CD14-positive monocyte (primary cell): ENCODE measurements at regions not wholly inside any gene's neighbourhood (a gene's known extent, or its start where the extent isn't known, plus 50 kb on each side); places are given as distances from the start of the nearest gene placed in this dataset.

Experiments
- DNase-seq, 3 donors: peaks; one replicate each; pipeline ENCODE4 v3.0.0-alpha.2; 2011 to 2022
- H2AFZ ChIP-seq: 2 replicates; pipeline ENCODE4 v1.6.0; 2012; ENCODE audit warnings: mild to moderate bottlenecking, low read depth, low read length, inconsistent platforms; ENCODE audit not compliant: insufficient read depth, poor library complexity, severe bottlenecking
- H3K27ac ChIP-seq, 2 donors: 1 replicate in 1 of 2; 2 replicates in 1 of 2; pipeline ENCODE4 v1.5.1; 2012 to 2013; ENCODE audit warnings: low read length in 2 of 2, control low read depth in 1 of 2, inconsistent platforms in 1 of 2, low read depth in 1 of 2, mild to moderate bottlenecking in 1 of 2
- H3K27me3 ChIP-seq, 2 donors: one replicate each; pipeline versions ENCODE4 v1.6.0 to v1.6.1; 2011 to 2013; ENCODE audit warnings: low read length in 2 of 2; ENCODE audit not compliant: control insufficient read depth in 2 of 2, insufficient read depth in 2 of 2
- H3K36me3 ChIP-seq, 2 donors: replicated peaks in 1 of 2; 1 replicate in 1 of 2; 2 replicates in 1 of 2; pipeline versions ENCODE4 v1.5.1 to v1.6.1; 2012 to 2013; ENCODE audit warnings: low read length in 2 of 2, control low read depth in 1 of 2, inconsistent platforms in 1 of 2, mild to moderate bottlenecking in 1 of 2; ENCODE audit not compliant: insufficient read depth in 2 of 2, control insufficient read depth in 1 of 2
- H3K4me1 ChIP-seq, 2 donors: 1 replicate in 1 of 2; 2 replicates in 1 of 2; pipeline versions ENCODE4 v1.5.1 to v1.6.1; 2012 to 2013; ENCODE audit warnings: low read length in 2 of 2, control low read depth in 1 of 2, inconsistent platforms in 1 of 2, mild to moderate bottlenecking in 1 of 2, moderate library complexity in 1 of 2; ENCODE audit not compliant: insufficient read depth in 2 of 2, control insufficient read depth in 1 of 2
- H3K4me2 ChIP-seq: replicated peaks from 2 replicates; pipeline ENCODE3; 2012; ENCODE audit warnings: low read length, moderate library complexity, mild to moderate bottlenecking; ENCODE audit not compliant: poor library complexity, severe bottlenecking; ENCODE audit errors: extremely low read depth
- H3K4me3 ChIP-seq, 3 experiments: fragments of 200-600 bp in 1 of 3; sonication (generic) in 1 of 3; replicated peaks in 1 of 3; 1 replicate in 2 of 3; 2 replicates in 1 of 3; pipeline ENCODE4 v1.5.1; 2011 to 2013; ENCODE audit warnings: low read length in 3 of 3, mild to moderate bottlenecking in 3 of 3, control low read depth in 2 of 3, low read depth in 2 of 3, inconsistent platforms in 1 of 3, moderate library complexity in 1 of 3
- H3K79me2 ChIP-seq: 2 replicates; pipeline ENCODE4 v1.6.0; 2012; ENCODE audit warnings: mild to moderate bottlenecking, control low read depth, inconsistent platforms, low read length, moderate library complexity; ENCODE audit not compliant: insufficient read depth
- H3K9ac ChIP-seq: 2 replicates; pipeline ENCODE4 v1.6.0; 2017; ENCODE audit warnings: low read length, mild to moderate bottlenecking; ENCODE audit not compliant: insufficient read depth, poor library complexity, severe bottlenecking
- H3K9me3 ChIP-seq, 2 donors: replicated peaks in 1 of 2; 1 replicate in 1 of 2; 2 replicates in 1 of 2; pipeline versions ENCODE4 v1.5.1 to v1.6.1; 2012 to 2013; ENCODE audit warnings: low read length in 2 of 2, control low read depth in 1 of 2; ENCODE audit not compliant: control insufficient read depth in 1 of 2, insufficient read depth in 1 of 2
- H4K20me1 ChIP-seq: 2 replicates; pipeline ENCODE4 v1.6.0; 2012; ENCODE audit warnings: mild to moderate bottlenecking, low read length, control low read depth, moderate library complexity; ENCODE audit not compliant: insufficient read depth
- H3K27ac Mint-ChIP-seq, 7 donors: one replicate each; pipeline ENCODE4 v1.8.0; 2020; ENCODE audit warnings: mild to moderate bottlenecking in 7 of 7, mixed read lengths in 7 of 7, moderate library complexity in 6 of 7, inconsistent platforms in 2 of 7
- H3K27me3 Mint-ChIP-seq, 3 donors: one replicate each; pipeline ENCODE4 v1.8.0; 2021 to 2022; ENCODE audit warnings: low read depth in 3 of 3, mild to moderate bottlenecking in 3 of 3, mixed read lengths in 3 of 3, moderate library complexity in 3 of 3, inconsistent platforms in 1 of 3
- H3K36me3 Mint-ChIP-seq, 2 donors: one replicate each; pipeline ENCODE4 v1.8.0; 2020; ENCODE audit warnings: mixed read lengths in 2 of 2, inconsistent platforms in 1 of 2, mild to moderate bottlenecking in 1 of 2
- H3K4me1 Mint-ChIP-seq: one replicate; pipeline ENCODE4 v1.8.0; 2020; ENCODE audit warnings: mild to moderate bottlenecking, mixed read lengths
- H3K4me3 Mint-ChIP-seq, 2 donors: one replicate each; pipeline ENCODE4 v1.8.0; 2020; ENCODE audit warnings: mild to moderate bottlenecking in 2 of 2, mixed read lengths in 2 of 2, moderate library complexity in 1 of 2
- H3K9me3 Mint-ChIP-seq, 7 donors: one replicate each; pipeline ENCODE4 v1.8.0; 2020 to 2022; ENCODE audit warnings: mixed read lengths in 7 of 7, mild to moderate bottlenecking in 6 of 7, moderate library complexity in 6 of 7, inconsistent platforms in 2 of 7
- CTCF ChIP-seq: fragments of 200-600 bp; IDR thresholded peaks from one replicate; pipeline ENCODE4 v1.8.0; 2022; ENCODE audit warnings: antibody characterized with exemption, mild to moderate bottlenecking
- WGBS: methylation state at CpG from one replicate; pipeline ENCODE4 v1.1.5; 2013; ENCODE audit warnings: missing lambda C conversion rate; ENCODE audit not compliant: insufficient coverage; 5-methylcytosine and 5-hydroxymethylcytosine counted together
- intact Hi-C, 2 donors: fragments of 100-400 bp; cut with micrococcal nuclease; formaldehyde crosslinking; loops; one replicate each; pipeline versions ENCODE4 v1.15.0 to v1.15.1; 2023

GRCh38 chr10:6980353-6980752 lies 400.3 kb upstream of the PRKCQ start:
- Mint-ChIP-seq H3K27me3 (peaks cover 0 to 2% (median 0%) of the 10 kb centered on the region in 3 donors), H3K36me3 (no peaks in the 10 kb centered on the region), H3K27ac (no peak overlapping the region), H3K9me3 (peaks cover 0 to 10% (median 6%) of the 10 kb centered on the region in 7 donors), H3K4me3 (no peak overlapping the region), H3K4me1 (peaks cover 11% of the 10 kb centered on the region)
- intact Hi-C loops = no loop called here
- no peaks in the 10 kb centered on the region for H3K79me2 ChIP-seq
- H3K36me3 ChIP-seq = no peaks in the 10 kb centered on the region
- no peak overlapping the region for H3K9ac ChIP-seq
- H4K20me1 ChIP-seq = no peaks in the 10 kb centered on the region
- no peak for DNase-seq
- H2AFZ ChIP-seq = no peak overlapping the region
- H3K27ac ChIP-seq = no peak overlapping the region
- H3K4me2 ChIP-seq = no peak overlapping the region
- WGBS = 62% methylated on average over 3 of the region's 4 CpGs
- no peaks in the 10 kb centered on the region for H3K27me3 ChIP-seq
- no peak overlapping the region for H3K4me3 ChIP-seq
- no peak for TF ChIP-seq CTCF
- H3K9me3 ChIP-seq = peaks cover 0 to 6% of the 10 kb centered on the region in 2 donors
- peaks cover 0 to 5% of the 10 kb centered on the region in 2 donors for H3K4me1 ChIP-seq

- TF ChIP-seq CTCF = no peak
- no peak overlapping the region for H3K27ac ChIP-seq
- no peaks in the 10 kb centered on the region for H3K36me3 Mint-ChIP-seq
- DNase-seq = no peak
- 76% methylated on average over 7 of the region's 7 CpGs for WGBS
- no peak overlapping the region for H3K9ac ChIP-seq
- H3K27ac Mint-ChIP-seq = no peak overlapping the region
- peaks cover 0 to 6% of the 10 kb centered on the region in 2 donors for H3K9me3 ChIP-seq
- H3K4me2 ChIP-seq = no peak overlapping the region
- no peaks in the 10 kb centered on the region for H3K79me2 ChIP-seq
- no peaks in the 10 kb centered on the region for H3K27me3 ChIP-seq
- H2AFZ ChIP-seq = no peak overlapping the region
- H4K20me1 ChIP-seq = no peaks in the 10 kb centered on the region
- H3K36me3 ChIP-seq = no peaks in the 10 kb centered on the region
- H3K4me1 ChIP-seq = peaks cover 0 to 5% of the 10 kb centered on the region in 2 donors
- H3K4me1 Mint-ChIP-seq = peaks cover 16% of the 10 kb centered on the region
- peaks cover 0 to 2% (median 0%) of the 10 kb centered on the region in 3 donors for H3K27me3 Mint-ChIP-seq
- no peak overlapping the region for H3K4me3 ChIP-seq
- intact Hi-C loops = no loop called here
- peaks cover 0 to 10% (median 6%) of the 10 kb centered on the region in 7 donors for H3K9me3 Mint-ChIP-seq
- no peak overlapping the region for H3K4me3 Mint-ChIP-seq
These were observed 399.3 kb upstream of the PRKCQ start for GRCh38 chr10:6979371-6979770.
